ENCODE measurements at regions not wholly inside any gene's neighbourhood (a gene's known extent, or its start where the extent isn't known, plus 50 kb on each side); places are given as distances from the start of the nearest gene placed in this dataset.
"Not testable (repeated sequence)": the region's sequence is repeated elsewhere in the genome, so short reads cannot be mapped to it uniquely, and the experiment has no call there.

- no peak for DNase-seq (ENCODE audit: low read depth)
Observed at GRCh38 chr4:15163284-15163645, 161.0 kb downstream of the CPEB2 start.

- DNase-seq (ENCODE audit: low read depth): peak; percentile 19
Observed at GRCh38 chr4:15164571-15164970, 162.3 kb downstream of the CPEB2 start.

GRCh38 chr4:15167743-15168142 is 165.5 kb downstream of the CPEB2 start:
- DNase-seq (ENCODE audit: low read depth): no peak

GRCh38 chr4:15168759-15169158 is 166.5 kb downstream of the CPEB2 start:
- DNase-seq (ENCODE audit: low read depth): no peak

GRCh38 chr4:15171725-15172124 is 169.4 kb downstream of the CPEB2 start:
- no peak for DNase-seq (ENCODE audit: low read depth)

- no peak for DNase-seq (ENCODE audit: low read depth)
Observed at GRCh38 chr4:15173251-15173650, 171.0 kb downstream of the CPEB2 start.

- not testable (repeated sequence) for DNase-seq (ENCODE audit: low read depth)
Observed at GRCh38 chr4:15174168-15174567, 171.9 kb downstream of the CPEB2 start.

- not testable (repeated sequence) for DNase-seq (ENCODE audit: low read depth)
Observed at GRCh38 chr4:15179842-15180241, 177.6 kb downstream of the CPEB2 start.

- DNase-seq (ENCODE audit: low read depth): no peak
Observed at GRCh38 chr4:15182600-15183220, 180.4 kb downstream of the CPEB2 start.

- no peak for DNase-seq (ENCODE audit: low read depth)
Observed at GRCh38 chr4:15186149-15186548, 183.9 kb downstream of the CPEB2 start.

- no peak for DNase-seq (ENCODE audit: low read depth)
Observed at GRCh38 chr4:15186806-15187205, 184.5 kb downstream of the CPEB2 start.

GRCh38 chr4:15188605-15189539 is 186.6 kb downstream of the CPEB2 start:
- no peak for DNase-seq (ENCODE audit: low read depth)

- no peak for DNase-seq (ENCODE audit: low read depth)
Observed at GRCh38 chr4:15194520-15194919, 192.2 kb downstream of the CPEB2 start.

GRCh38 chr4:15197005-15197404 is 194.7 kb downstream of the CPEB2 start:
- DNase-seq (ENCODE audit: low read depth): no peak

- no peak for DNase-seq (ENCODE audit: low read depth)
Observed at GRCh38 chr4:15198070-15198727, 195.9 kb downstream of the CPEB2 start.

GRCh38 chr4:15201782-15202181 is 199.5 kb downstream of the CPEB2 start:
- DNase-seq (ENCODE audit: low read depth): no peak

- no peak for DNase-seq (ENCODE audit: low read depth)
Observed at GRCh38 chr4:15202481-15202880, 200.2 kb downstream of the CPEB2 start.

- DNase-seq (ENCODE audit: low read depth): not testable (repeated sequence)
Observed at GRCh38 chr4:15206526-15206925, 204.2 kb downstream of the CPEB2 start.

- DNase-seq (ENCODE audit: low read depth): no peak
Observed at GRCh38 chr4:15213302-15213970, 211.2 kb downstream of the CPEB2 start.

- DNase-seq (ENCODE audit: low read depth): no peak
Observed at GRCh38 chr4:15215109-15215508, 212.7 kb upstream of the C1QTNF7 start.

- no peak for DNase-seq (ENCODE audit: low read depth)
Observed at GRCh38 chr4:15226203-15226602, 201.6 kb upstream of the C1QTNF7 start.
